HEK293 (cell line): ENCODE measurements at regions not wholly inside any gene's neighbourhood (a gene's known extent, or its start where the extent isn't known, plus 50 kb on each side); places are given as distances from the start of the nearest gene placed in this dataset.

Experiments used
- KLF16 ChIP-seq: fragments of 450-650 bp; formaldehyde crosslinking; IDR thresholded peaks from 2 replicates; pipeline ENCODE4 v1.5.1; 2017; ENCODE audit warnings: missing biosample characterization, missing genetic modification characterization
- YY1 ChIP-seq: fragments of 450-650 bp; formaldehyde crosslinking; IDR thresholded peaks from 2 replicates; pipeline ENCODE4 v1.5.1; 2018; ENCODE audit warnings: missing biosample characterization, missing genetic modification characterization
- TF ChIP-seq, protein P1 (sequence below): fragments of 450-650 bp; formaldehyde crosslinking; IDR thresholded peaks from 2 replicates; pipeline ENCODE4 v1.5.1; 2016; ENCODE audit warnings: missing biosample characterization, missing genetic modification characterization
- TF ChIP-seq, protein P2 (sequence below): fragments of 450-650 bp; formaldehyde crosslinking; IDR thresholded peaks from 2 replicates; pipeline ENCODE4 v1.5.1; 2016; ENCODE audit warnings: missing biosample characterization, missing genetic modification characterization
- TF ChIP-seq, protein P3 (sequence below): IDR thresholded peaks from 2 replicates; pipeline ENCODE4 v1.6.1; 2011; ENCODE audit warnings: mild to moderate bottlenecking, low read depth, low read length, borderline replicate concordance

DNA sequence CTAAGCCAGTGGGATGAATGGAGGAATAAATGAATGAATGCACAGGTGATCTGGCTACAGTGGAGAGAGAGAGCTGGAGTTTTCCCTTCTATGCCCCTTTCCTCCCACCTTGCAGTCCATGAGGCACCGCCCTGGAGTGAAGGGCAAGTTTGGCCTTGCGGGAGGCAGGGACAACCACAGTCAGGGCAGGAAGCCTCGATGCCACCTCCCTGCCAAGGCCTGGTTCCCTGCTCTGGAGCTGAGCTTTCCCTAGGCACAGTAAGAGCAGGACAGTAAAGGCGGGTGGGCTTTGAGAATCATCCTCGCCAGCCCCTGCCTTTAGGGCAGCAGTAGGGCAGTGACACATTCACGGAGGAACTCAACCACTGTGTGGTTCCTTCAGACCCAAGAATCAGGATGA lies 72.6 kb downstream of the RBFOX3 start:
- TF ChIP-seq, protein P1, sequence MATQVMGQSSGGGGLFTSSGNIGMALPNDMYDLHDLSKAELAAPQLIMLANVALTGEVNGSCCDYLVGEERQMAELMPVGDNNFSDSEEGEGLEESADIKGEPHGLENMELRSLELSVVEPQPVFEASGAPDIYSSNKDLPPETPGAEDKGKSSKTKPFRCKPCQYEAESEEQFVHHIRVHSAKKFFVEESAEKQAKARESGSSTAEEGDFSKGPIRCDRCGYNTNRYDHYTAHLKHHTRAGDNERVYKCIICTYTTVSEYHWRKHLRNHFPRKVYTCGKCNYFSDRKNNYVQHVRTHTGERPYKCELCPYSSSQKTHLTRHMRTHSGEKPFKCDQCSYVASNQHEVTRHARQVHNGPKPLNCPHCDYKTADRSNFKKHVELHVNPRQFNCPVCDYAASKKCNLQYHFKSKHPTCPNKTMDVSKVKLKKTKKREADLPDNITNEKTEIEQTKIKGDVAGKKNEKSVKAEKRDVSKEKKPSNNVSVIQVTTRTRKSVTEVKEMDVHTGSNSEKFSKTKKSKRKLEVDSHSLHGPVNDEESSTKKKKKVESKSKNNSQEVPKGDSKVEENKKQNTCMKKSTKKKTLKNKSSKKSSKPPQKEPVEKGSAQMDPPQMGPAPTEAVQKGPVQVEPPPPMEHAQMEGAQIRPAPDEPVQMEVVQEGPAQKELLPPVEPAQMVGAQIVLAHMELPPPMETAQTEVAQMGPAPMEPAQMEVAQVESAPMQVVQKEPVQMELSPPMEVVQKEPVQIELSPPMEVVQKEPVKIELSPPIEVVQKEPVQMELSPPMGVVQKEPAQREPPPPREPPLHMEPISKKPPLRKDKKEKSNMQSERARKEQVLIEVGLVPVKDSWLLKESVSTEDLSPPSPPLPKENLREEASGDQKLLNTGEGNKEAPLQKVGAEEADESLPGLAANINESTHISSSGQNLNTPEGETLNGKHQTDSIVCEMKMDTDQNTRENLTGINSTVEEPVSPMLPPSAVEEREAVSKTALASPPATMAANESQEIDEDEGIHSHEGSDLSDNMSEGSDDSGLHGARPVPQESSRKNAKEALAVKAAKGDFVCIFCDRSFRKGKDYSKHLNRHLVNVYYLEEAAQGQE = no peak
- TF ChIP-seq, protein P2, sequence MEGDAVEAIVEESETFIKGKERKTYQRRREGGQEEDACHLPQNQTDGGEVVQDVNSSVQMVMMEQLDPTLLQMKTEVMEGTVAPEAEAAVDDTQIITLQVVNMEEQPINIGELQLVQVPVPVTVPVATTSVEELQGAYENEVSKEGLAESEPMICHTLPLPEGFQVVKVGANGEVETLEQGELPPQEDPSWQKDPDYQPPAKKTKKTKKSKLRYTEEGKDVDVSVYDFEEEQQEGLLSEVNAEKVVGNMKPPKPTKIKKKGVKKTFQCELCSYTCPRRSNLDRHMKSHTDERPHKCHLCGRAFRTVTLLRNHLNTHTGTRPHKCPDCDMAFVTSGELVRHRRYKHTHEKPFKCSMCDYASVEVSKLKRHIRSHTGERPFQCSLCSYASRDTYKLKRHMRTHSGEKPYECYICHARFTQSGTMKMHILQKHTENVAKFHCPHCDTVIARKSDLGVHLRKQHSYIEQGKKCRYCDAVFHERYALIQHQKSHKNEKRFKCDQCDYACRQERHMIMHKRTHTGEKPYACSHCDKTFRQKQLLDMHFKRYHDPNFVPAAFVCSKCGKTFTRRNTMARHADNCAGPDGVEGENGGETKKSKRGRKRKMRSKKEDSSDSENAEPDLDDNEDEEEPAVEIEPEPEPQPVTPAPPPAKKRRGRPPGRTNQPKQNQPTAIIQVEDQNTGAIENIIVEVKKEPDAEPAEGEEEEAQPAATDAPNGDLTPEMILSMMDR (tag by site-specific recombination) = no peak
- no peak for TF ChIP-seq YY1 (tag by site-specific recombination)
- TF ChIP-seq KLF16 (tag by site-specific recombination) = no peak
- TF ChIP-seq, protein P3, sequence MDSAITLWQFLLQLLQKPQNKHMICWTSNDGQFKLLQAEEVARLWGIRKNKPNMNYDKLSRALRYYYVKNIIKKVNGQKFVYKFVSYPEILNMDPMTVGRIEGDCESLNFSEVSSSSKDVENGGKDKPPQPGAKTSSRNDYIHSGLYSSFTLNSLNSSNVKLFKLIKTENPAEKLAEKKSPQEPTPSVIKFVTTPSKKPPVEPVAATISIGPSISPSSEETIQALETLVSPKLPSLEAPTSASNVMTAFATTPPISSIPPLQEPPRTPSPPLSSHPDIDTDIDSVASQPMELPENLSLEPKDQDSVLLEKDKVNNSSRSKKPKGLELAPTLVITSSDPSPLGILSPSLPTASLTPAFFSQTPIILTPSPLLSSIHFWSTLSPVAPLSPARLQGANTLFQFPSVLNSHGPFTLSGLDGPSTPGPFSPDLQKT = no peak
